HG02973 (cell line): ENCODE measurements at regions not wholly inside any gene's neighbourhood (a gene's known extent, or its start where the extent isn't known, plus 50 kb on each side); places are given as distances from the start of the nearest gene placed in this dataset.
"Not testable (repeated sequence)": the region's sequence is repeated elsewhere in the genome, so short reads cannot be mapped to it uniquely, and the experiment has no call there.

Source experiments
- ATAC-seq: cut with Tn5 transposase; IDR thresholded peaks from one replicate; pipeline ENCODE4 v1.9.1; 2021; ENCODE audit warnings: moderate library complexity; ENCODE audit not compliant: unreplicated experiment

DNA sequence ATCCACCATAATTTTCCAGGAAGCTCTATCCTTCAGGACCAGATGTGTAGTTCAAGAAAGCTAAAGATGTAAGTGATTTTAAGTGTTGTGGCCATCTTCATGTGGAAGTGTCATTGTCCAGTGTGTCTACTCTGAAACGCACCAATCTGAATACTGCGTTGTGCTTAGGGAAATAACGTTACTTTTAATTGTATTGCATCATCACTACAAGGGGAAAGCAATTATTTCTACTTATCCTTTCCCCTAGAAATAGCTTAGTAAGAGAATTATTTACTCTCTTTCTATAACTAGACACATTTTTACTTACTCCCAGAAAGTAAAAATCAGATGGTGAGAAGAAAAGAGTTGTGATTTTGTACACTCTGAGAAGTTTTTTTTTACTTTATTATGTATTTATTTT is 102.4 kb upstream of the DLGAP1 start:
- ATAC-seq = no peak

DNA sequence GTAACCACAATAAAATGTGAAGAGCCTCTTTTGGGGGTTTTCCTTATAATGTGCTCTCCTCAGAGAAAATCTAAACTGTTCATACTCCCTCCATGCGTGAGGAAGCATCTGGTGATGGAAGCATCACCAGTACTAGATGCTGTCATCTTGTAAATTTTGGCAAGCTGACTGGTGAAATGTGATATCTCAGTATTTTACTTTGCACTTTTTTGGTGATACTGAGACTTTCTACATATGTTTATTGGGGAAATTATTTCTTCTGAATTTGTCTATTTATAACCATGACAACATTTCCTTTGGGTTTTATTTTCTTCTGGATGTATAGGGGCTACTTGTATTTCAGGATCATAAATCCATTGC is 95.9 kb upstream of the DLGAP1 start:
- no peak for ATAC-seq

DNA sequence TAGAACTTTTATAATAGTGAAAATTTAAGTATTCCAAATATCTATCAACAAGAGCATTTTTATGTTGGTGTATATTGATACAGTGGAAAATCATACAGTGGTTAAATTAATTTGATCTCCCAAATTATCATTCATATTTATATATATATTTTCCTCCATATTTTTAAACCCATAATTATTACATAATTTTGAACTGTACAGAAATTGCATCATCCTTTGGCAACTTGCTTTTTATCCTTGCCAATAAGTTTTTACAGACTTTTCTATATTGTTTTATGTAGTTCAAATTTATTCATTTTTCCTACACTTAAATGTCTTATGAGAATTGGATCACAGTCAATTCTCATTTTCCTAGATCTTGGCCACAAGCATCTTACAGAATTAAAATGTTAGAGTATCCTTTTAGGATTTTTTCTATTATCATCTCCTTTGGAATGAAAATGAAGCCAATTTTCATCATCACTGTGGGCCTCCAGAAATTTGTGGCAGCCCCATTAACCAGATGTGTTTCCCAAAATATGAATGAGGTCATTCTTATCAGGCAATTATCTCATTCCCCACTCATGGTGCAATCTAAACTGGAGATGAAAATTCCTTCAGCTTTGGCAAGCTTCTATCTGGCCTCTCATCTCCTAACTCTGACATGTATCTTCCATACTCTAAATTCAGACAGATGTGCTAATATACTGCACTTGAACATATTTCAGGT is 94.2 kb upstream of the DLGAP1 start:
- no peak for ATAC-seq

DNA sequence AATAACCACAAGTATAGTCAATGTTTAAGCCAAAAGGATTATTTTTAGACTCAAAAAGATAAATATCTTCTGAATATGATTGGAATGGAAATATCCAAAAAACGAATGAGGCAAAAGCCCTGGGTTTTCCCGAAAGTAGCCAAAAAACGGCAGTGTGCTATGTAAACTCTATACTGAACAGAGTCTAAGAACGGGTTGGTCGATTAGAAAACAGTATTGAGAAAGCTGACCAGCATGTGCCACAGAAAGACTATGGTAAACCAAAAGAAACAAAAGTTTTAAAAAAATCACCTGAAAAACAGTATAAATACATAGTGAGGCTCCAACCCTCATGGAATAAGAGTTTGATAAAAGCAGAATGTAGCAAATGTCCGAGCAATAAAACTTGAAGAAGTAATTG is 92.0 kb upstream of the DLGAP1 start:
- no peak for ATAC-seq

DNA sequence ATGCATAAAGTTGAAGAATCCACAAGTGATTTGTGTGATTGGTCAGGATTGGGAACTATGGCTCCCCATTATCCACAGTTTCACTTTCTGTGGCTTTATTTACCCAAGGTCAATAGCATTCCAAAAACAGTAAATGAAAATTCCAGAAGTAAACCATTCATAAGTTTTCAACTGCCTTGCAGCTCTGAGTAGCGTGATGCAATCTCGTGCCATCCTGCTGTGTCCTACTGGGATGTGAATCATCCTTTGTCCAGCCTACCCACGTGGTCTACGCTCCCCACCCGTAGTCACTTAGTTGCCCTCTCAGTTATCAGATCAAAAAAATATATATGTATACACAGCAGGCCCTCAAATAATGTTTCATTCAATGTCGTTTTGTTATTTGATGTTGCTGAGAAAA is 89.0 kb upstream of the DLGAP1 start:
- no peak for ATAC-seq

DNA sequence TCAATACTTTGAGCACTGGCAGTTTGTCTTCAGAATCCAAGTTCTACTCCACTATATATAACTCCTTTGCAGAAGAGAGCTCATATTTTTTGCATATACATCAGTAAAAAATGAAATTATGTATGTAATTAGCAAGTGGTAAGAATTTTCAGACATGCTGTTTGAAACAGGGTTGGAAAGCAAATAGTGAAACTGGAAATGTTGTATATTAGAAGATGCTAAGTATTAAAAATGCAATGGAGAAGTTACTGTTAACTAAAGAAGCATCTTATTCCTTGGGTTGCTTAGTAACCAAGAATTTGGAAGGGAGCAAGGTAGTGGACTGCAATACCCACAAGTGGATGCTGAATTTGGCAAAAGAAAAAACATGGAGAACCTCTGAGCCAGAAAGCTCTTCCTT is 88.6 kb upstream of the DLGAP1 start:
- ATAC-seq = no peak

DNA sequence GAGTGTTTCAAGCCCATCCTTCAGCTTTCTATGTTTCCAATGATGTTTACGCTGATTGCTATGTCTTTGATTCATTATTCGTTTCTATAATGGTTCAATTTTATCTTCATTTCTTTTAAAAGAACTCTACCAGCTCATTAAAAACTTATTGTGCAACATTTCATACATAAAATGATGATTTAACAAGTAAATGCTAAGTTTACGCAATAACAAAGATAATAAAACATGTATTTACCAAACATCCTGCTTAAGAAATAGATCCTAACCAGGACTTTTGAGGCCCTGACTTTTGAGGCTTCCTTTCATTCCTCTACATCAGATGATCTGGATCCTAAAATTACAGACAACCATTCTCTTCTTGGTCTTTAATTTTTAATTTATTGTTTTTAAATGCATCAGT is 86.5 kb upstream of the DLGAP1 start:
- no peak for ATAC-seq

DNA sequence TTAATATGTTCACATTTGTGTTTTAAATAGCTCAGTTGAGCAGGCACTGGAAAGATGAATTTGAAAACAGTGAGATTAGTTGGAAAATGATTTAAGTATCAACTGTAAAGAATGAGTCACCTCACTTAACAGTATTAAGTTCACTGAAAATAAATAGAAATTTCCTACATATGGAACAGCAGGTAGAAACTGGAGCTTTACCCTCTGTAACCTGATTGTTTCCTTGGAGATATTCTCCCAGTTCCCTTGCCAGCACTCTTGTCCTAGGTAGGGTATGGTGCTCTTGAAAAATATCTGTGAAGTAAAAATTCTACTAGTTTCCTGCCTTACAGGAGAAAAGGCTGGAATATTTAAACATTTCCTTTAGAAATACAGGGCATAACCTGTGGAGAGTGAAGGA is 81.3 kb upstream of the DLGAP1 start:
- no peak for ATAC-seq

DNA sequence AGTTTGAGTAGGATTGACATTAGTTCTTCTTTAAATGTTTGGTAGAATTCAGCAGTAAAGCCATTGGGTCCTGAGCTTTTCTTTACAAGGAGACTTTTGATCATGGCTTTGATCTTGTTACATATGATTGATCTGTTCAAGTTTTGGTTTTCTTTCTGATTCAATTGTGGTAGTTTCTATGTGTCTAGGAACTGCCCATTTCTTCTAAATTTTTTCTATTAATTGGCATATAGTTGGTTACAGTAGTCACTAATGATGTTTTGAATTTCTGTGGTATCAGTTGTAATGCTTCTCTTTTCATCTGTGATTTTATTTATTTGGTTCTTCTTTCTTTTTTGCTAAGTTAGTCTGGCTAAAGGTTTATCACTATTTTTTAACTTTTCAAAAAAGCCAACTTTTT is 73.3 kb upstream of the DLGAP1 start:
- ATAC-seq = no peak

DNA sequence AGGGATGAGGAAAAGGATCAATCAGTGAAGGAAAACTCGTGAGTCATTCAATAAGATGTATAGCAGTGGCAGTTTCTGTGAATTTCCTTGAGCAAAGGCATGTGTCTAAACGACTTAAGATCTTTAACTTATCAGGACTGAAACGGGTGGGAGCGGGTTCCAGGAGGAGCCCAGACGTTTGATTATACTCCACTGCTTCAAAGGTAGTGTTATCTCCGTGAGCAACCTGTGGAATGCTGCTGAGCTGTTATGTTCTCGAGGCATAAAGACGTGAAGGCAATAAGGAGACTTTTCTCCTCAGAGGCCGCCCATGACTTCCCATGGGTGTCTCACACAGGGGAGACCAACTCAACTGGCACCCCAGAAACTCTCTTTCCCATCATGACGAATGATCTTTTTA is 72.7 kb upstream of the DLGAP1 start:
- not testable (repeated sequence) for ATAC-seq

DNA sequence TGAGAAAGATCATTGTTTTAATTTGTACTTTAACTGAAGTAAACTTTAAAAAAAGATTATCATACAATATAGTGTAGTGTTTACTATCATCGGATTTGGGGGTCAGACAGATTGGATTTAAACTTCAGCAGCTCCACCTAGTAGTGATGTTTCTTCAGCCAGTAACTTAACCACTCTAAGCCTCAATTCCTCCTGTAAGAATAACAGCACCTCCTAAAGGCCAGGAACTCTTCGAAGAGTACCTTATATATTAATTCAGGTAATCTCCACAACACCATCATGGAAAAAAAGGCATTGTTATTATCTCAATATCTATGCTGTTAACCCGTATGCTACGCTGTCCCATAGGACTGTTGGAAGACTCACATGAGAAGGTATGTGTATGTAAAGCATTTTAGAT is 69.0 kb upstream of the DLGAP1 start:
- ATAC-seq = no peak

DNA sequence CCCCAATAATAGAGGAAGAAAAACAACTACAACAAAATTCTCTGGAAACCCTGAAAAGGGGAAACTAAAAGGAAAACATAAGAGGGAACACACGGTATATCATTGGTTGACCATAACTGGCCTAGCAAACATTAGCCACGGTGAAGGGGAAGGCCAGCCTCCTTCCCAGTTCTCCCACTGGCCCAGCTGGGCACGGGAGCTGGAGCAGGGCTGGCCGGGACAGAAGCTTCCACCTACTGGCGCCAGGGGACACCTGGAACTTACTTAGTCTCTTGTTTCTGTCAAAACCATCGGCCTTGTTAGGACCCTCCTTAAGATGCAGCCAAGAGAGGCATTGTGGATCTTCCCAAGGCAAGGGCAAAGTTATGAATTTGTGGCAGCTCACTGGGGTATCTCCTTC is 56.1 kb upstream of the DLGAP1 start:
- no peak for ATAC-seq

DNA sequence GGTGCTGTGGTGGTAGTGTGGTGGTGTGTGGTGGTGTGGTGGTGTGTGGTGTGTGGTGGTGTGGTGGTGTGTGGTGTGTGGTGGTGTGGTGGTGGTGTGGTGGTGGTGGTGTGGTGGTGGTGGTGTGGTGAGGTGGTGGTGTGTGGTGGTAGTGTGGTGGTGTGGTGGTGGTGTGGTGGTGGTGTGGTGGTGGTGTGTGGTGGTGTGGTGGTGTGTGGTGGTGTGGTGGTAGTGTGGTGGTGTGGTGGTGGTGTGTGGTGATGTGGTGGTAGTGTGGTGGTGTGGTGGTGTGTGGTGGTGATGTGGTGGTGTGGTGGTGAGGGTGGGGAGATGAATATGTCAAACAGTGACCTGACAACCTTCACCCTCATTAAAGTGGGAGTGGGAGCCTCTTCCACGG is 55.6 kb upstream of the DLGAP1 start:
- ATAC-seq = no peak

DNA sequence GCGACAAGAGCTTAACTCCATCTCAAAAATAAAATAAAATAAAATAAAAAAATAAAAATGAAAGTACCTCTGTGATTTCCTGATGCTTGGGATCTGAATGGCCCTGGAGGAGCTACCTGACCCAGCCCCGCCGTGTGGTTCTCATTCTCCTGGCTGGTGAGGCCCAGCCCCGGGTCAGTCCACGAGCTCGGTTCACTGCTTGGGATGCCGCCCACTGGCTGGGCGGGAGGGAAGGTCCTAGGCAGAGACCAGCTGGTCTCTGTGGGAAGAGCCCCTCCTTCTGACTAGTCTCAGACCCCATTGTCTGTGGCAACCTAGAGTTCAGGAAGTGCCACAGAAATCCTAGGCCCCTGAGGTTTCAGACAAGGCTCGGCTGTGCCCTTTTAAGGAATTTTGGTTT is 55.1 kb upstream of the DLGAP1 start:
- ATAC-seq = no peak
